Right lobe of liver (tissue), 6 donors: ENCODE measurements at regions not wholly inside any gene's neighbourhood (a gene's known extent, or its start where the extent isn't known, plus 50 kb on each side); places are given as distances from the start of the nearest gene placed in this dataset.

Source experiments
- ATAC-seq, 4 donors: fragments of 200-7000 bp; cut with Tn5 transposase; one replicate each; pipeline ENCODE4 v1.9.1; 2020; ENCODE audit warnings: mild to moderate bottlenecking in 4 of 4, moderate library complexity in 4 of 4
- DNase-seq, 3 donors: peaks; one replicate each; pipeline ENCODE4 v3.0.0-alpha.2; 2020
- H3K27ac ChIP-seq, 3 donors: fragments of 200-600 bp; one replicate each; pipeline ENCODE4 v1.8.0; 2022
- H3K27me3 ChIP-seq, 2 donors: fragments of 200-600 bp; one replicate each; pipeline ENCODE4 v1.8.0; 2022
- H3K36me3 ChIP-seq, 4 donors: fragments of 200-600 bp; sonication (generic) in 1 of 4; one replicate each; pipeline versions ENCODE4 v1.5.1 to v1.8.0; 2017 to 2022; ENCODE audit warnings: control low read depth in 1 of 4
- H3K4me1 ChIP-seq, 4 donors: fragments of 200-600 bp; sonication (generic) in 1 of 4; one replicate each; pipeline versions ENCODE4 v1.5.1 to v1.8.0; 2017 to 2022; ENCODE audit warnings: control low read depth in 1 of 4
- H3K4me3 ChIP-seq, 3 donors: fragments of 200-600 bp; one replicate each; pipeline ENCODE4 v1.8.0; 2022
- H3K9me3 ChIP-seq, 4 donors: fragments of 200-600 bp; sonication (generic) in 1 of 4; one replicate each; pipeline versions ENCODE4 v1.5.1 to v1.8.0; 2017 to 2022; ENCODE audit warnings: control low read depth in 1 of 4
- CTCF ChIP-seq, 4 donors: fragments of 200-600 bp in 3 of 4; fragments of 450-650 bp in 1 of 4; IDR thresholded peaks; one replicate each; pipeline versions ENCODE4 v1.5.1 to v1.8.0; 2016 to 2022; ENCODE audit warnings: antibody characterized with exemption in 4 of 4, mild to moderate bottlenecking in 2 of 4
- POLR2A ChIP-seq: fragments of 450-650 bp; IDR thresholded peaks from one replicate; pipeline ENCODE4 v1.6.1; 2017; ENCODE audit warnings: antibody characterized with exemption, mild to moderate bottlenecking
- WGBS: methylation state at CpG from one replicate; pipeline ENCODE4 v1.1.6; 2018; ENCODE audit warnings: low coverage, low lambda C conversion rate; ENCODE audit not compliant: insufficient coverage; ENCODE audit errors: missing lambda C conversion rate; 5-methylcytosine and 5-hydroxymethylcytosine counted together
- intact Hi-C, 2 donors: fragments of 100-400 bp; cut with DNase I; formaldehyde crosslinking; loops; one replicate each; pipeline versions ENCODE4 v1.11.2 to v1.14.1; 2022
- donor health status: DM: no; HTN: yes; CAD: no.
- donor health status: DM: no; HTN: no; CAD: no.
- donor health status: DM: no; HTN: no; CAD: no.
- donor health status: DM: no; HTN: yes; CAD: no.
- donor health status: DM: no; HTN: yes; CAD: no.

- Histone ChIP-seq H3K27ac (no peak overlapping the region), H3K4me3 (no peak overlapping the region), H3K9me3 (no peaks in the 10 kb centered on the region), H3K36me3 (no peaks in the 10 kb centered on the region), H3K4me1 (no peaks in the 10 kb centered on the region), H3K27me3 (peaks cover 4 to 7% of the 10 kb centered on the region in 2 donors)
- TF ChIP-seq CTCF (IDR thresholded peaks at IDR 0.05) (no peak), POLR2A (no peak)
- DNase-seq (no peak), ATAC-seq (peak in 2 of 4 donors; percentile 30 to 43)
- intact Hi-C loops = no loop called here
- WGBS = 11% methylated on average over 17 of the region's 17 CpGs
These were observed 107.5 kb upstream of the RPL34 start for GRCh38 chr4:108512615-108513505.

- no peaks in the 10 kb centered on the region for H3K4me1 ChIP-seq
- no peak overlapping the region for H3K4me3 ChIP-seq
- TF ChIP-seq POLR2A = no peak
- TF ChIP-seq CTCF (IDR thresholded peaks at IDR 0.05) = no peak
- peaks cover 4 to 7% of the 10 kb centered on the region in 2 donors for H3K27me3 ChIP-seq
- H3K27ac ChIP-seq = no peak overlapping the region
- H3K9me3 ChIP-seq = no peaks in the 10 kb centered on the region
- no peaks in the 10 kb centered on the region for H3K36me3 ChIP-seq
- intact Hi-C loops = no loop called here
- WGBS = no CpG with 5 or more reads among the region's 2 CpGs
- no peak for ATAC-seq
- DNase-seq = no peak
These were observed 108.8 kb upstream of the RPL34 start for GRCh38 chr4:108511618-108512017.

- no peak for DNase-seq
- no peaks in the 10 kb centered on the region for H3K36me3 ChIP-seq
- H3K4me1 ChIP-seq = no peaks in the 10 kb centered on the region
- H3K4me3 ChIP-seq = no peak overlapping the region
- WGBS = 30% methylated on average over 2 of the region's 2 CpGs
- no peak for ATAC-seq
- H3K9me3 ChIP-seq = no peaks in the 10 kb centered on the region
- H3K27me3 ChIP-seq = no peaks in the 10 kb centered on the region
- intact Hi-C loops = no loop called here
- TF ChIP-seq CTCF (IDR thresholded peaks at IDR 0.05) (no peak), POLR2A (no peak)
- no peak overlapping the region for H3K27ac ChIP-seq
These were observed 118.0 kb upstream of the RPL34 start for GRCh38 chr4:108502356-108502755.

- no peaks in the 10 kb centered on the region for H3K4me1 ChIP-seq
- DNase-seq (no peak), ATAC-seq (no peak)
- H3K4me3 ChIP-seq = no peak overlapping the region
- H3K27ac ChIP-seq = no peak overlapping the region
- H3K27me3 ChIP-seq = no peaks in the 10 kb centered on the region
- TF ChIP-seq POLR2A = no peak
- TF ChIP-seq CTCF (IDR thresholded peaks at IDR 0.05) = no peak
- intact Hi-C loops = no loop called here
- WGBS = 41% methylated on average over 3 of the region's 3 CpGs
- no peaks in the 10 kb centered on the region for H3K36me3 ChIP-seq
- H3K9me3 ChIP-seq = no peaks in the 10 kb centered on the region
These were observed 121.5 kb upstream of the RPL34 start for GRCh38 chr4:108498925-108499324.

GRCh38 chr4:108493596-108493931, 126.8 kb upstream of the RPL34 start:
- no peak for TF ChIP-seq CTCF (IDR thresholded peaks at IDR 0.05)
- no peak for TF ChIP-seq POLR2A
- intact Hi-C loops = no loop called here
- ATAC-seq (no peak), DNase-seq (no peak)
- no peak overlapping the region for H3K4me3 ChIP-seq
- H3K36me3 ChIP-seq = no peaks in the 10 kb centered on the region
- H3K4me1 ChIP-seq = no peaks in the 10 kb centered on the region
- no peaks in the 10 kb centered on the region for H3K9me3 ChIP-seq
- no peak overlapping the region for H3K27ac ChIP-seq
- H3K27me3 ChIP-seq = no peaks in the 10 kb centered on the region
